IPS-18c (cell line): ENCODE measurements at regions not wholly inside any gene's neighbourhood (a gene's known extent, or its start where the extent isn't known, plus 50 kb on each side); places are given as distances from the start of the nearest gene placed in this dataset.
A peak's percentile ranks its signal among the peaks of the same experiment; 100 is the strongest.
"Not testable (repeated sequence)": the region's sequence is repeated elsewhere in the genome, so short reads cannot be mapped to it uniquely, and the experiment has no call there.

ENCODE experiments used
- H3K4me3 ChIP-seq: 2 replicates; pipeline ENCODE4 v1.7.0; 2013; ENCODE audit warnings: low read depth, mild to moderate bottlenecking, low read length, moderate library complexity; ENCODE audit not compliant: insufficient read depth
- H3K9me3 ChIP-seq: one replicate; pipeline ENCODE4 v1.6.1; 2013; ENCODE audit warnings: mild to moderate bottlenecking, low read length, moderate library complexity; ENCODE audit not compliant: control insufficient read depth, insufficient read depth

- Histone ChIP-seq H3K4me3 (no peak overlapping the region), H3K9me3 (no peaks in the 10 kb centered on the region)
Observed at GRCh38 chr22:46038174-46038487, 61.2 kb upstream of the WNT7B start.

- Histone ChIP-seq H3K4me3 (no peak overlapping the region), H3K9me3 (no peaks in the 10 kb centered on the region)
Observed at GRCh38 chr22:46038516-46039430, 61.8 kb upstream of the WNT7B start.

GRCh38 chr22:46039535-46039934 lies 62.6 kb upstream of the WNT7B start:
- no peaks in the 10 kb centered on the region for H3K9me3 ChIP-seq

GRCh38 chr22:46040471-46041465 lies 63.8 kb upstream of the WNT7B start:
- Histone ChIP-seq H3K4me3 (no peak overlapping the region), H3K9me3 (no peaks in the 10 kb centered on the region)

More at GRCh38 chr22:46039535-46039934, 62.6 kb upstream of the WNT7B start:
- H3K4me3 ChIP-seq = no peak overlapping the region

- H3K9me3 ChIP-seq = no peaks in the 10 kb centered on the region
Observed at GRCh38 chr22:46041642-46042041, 64.7 kb upstream of the WNT7B start.

GRCh38 chr22:46042786-46043185 lies 65.8 kb upstream of the WNT7B start:
- H3K9me3 ChIP-seq = no peaks in the 10 kb centered on the region
- no peak overlapping the region for H3K4me3 ChIP-seq

More at GRCh38 chr22:46041642-46042041, 64.7 kb upstream of the WNT7B start:
- no peak overlapping the region for H3K4me3 ChIP-seq

- Histone ChIP-seq H3K4me3 (no peak overlapping the region), H3K9me3 (no peaks in the 10 kb centered on the region)
Observed at GRCh38 chr22:46043339-46043738, 66.4 kb upstream of the WNT7B start.

- no peaks in the 10 kb centered on the region for H3K9me3 ChIP-seq
- peak overlapping the region; percentile 41; the same call in 1 of the 2 replicates for H3K4me3 ChIP-seq
Observed at GRCh38 chr22:46043816-46044620, 67.1 kb upstream of the WNT7B start.

- peak overlapping the region; percentile 41 for H3K4me3 ChIP-seq
- H3K9me3 ChIP-seq = no peaks in the 10 kb centered on the region
Observed at GRCh38 chr22:46044621-46045458, 67.9 kb upstream of the WNT7B start.

- H3K4me3 ChIP-seq = peak overlapping the region; percentile 24
Observed at GRCh38 chr22:46045459-46046298, 68.7 kb upstream of the WNT7B start.

GRCh38 chr22:46046299-46046685 lies 69.3 kb upstream of the WNT7B start:
- no peaks in the 10 kb centered on the region for H3K9me3 ChIP-seq
- no peak overlapping the region for H3K4me3 ChIP-seq

More at GRCh38 chr22:46045459-46046298, 68.7 kb upstream of the WNT7B start:
- no peaks in the 10 kb centered on the region for H3K9me3 ChIP-seq

GRCh38 chr22:46047226-46047625 lies 70.3 kb upstream of the WNT7B start:
- Histone ChIP-seq H3K4me3 (no peak overlapping the region), H3K9me3 (no peaks in the 10 kb centered on the region)

GRCh38 chr22:46047841-46048595 lies 71.1 kb upstream of the WNT7B start:
- Histone ChIP-seq H3K4me3 (no peak overlapping the region), H3K9me3 (no peaks in the 10 kb centered on the region)

GRCh38 chr22:46048661-46049060 lies 71.7 kb upstream of the WNT7B start:
- H3K4me3 ChIP-seq, H3K9me3 ChIP-seq: not testable (repeated sequence)
